Spleen (tissue), 7 donors: ENCODE measurements at regions not wholly inside any gene's neighbourhood (a gene's known extent, or its start where the extent isn't known, plus 50 kb on each side); places are given as distances from the start of the nearest gene placed in this dataset.

Experiments
- CTCF ChIP-seq, 11 experiments: fragments of 200-600 bp in 7 of 11; fragments of 450-650 bp in 4 of 11; sonication (generic) in 4 of 11; IDR thresholded peaks in 8 of 11; conservative IDR thresholded peaks in 3 of 11; 1 replicate in 7 of 11; 2 replicates in 4 of 11; pipeline versions ENCODE4 v1.4.0 to v1.8.0; 2016 to 2021; ENCODE audit warnings: antibody characterized with exemption in 11 of 11, inconsistent platforms in 4 of 11, mild to moderate bottlenecking in 1 of 11
- POLR2A ChIP-seq, 3 donors: fragments of 450-650 bp; IDR thresholded peaks; one replicate each; pipeline ENCODE4 v1.5.1; 2017; ENCODE audit warnings: antibody characterized with exemption in 3 of 3, mild to moderate bottlenecking in 1 of 3
- POLR2AphosphoS5 ChIP-seq, 3 donors: sonication (generic); formaldehyde crosslinking; IDR thresholded peaks; one replicate each; pipeline ENCODE4 v1.5.1; 2017; ENCODE audit warnings: antibody characterized with exemption in 3 of 3
- donor health status: DM: no; HTN: no; CAD: no; lungs with moderate emphysema.
- donor health status: DM: no; HTN: no; CAD: no.
- donor health status: DM: no; HTN: no; CAD: no.

- no peak for TF ChIP-seq CTCF (IDR thresholded peaks at IDR 0.05 in 8 of 11, conservative IDR thresholded peaks at IDR 0.05 in 3 of 11)
- TF ChIP-seq POLR2AphosphoS5 (IDR thresholded peaks at IDR 0.05): no peak
- TF ChIP-seq POLR2A (IDR thresholded peaks at IDR 0.05): no peak
Observed at GRCh38 chr4:41802590-41802989, 54.1 kb upstream of the PHOX2B start.
